CD4-positive, CD25-positive, alpha-beta regulatory T cell (primary cell): ENCODE measurements at regions not wholly inside any gene's neighbourhood (a gene's known extent, or its start where the extent isn't known, plus 50 kb on each side); places are given as distances from the start of the nearest gene placed in this dataset.

Experiments used
- ATAC-seq, 2 donors: fragments of 150-1000 bp; cut with Tn5 transposase; one replicate each; pipeline ENCODE4 v1.10.0; 2021; ENCODE audit warnings: low read depth in 2 of 2, moderate number of reproducible peaks in 2 of 2, moderate library complexity in 1 of 2
- DNase-seq, 3 donors: peaks; one replicate each; pipeline versions ENCODE4 v3.0.0 to v3.0.0-alpha.2; 2012 to 2022; ENCODE audit warnings: mixed read lengths in 1 of 3
- H3K27ac ChIP-seq: one replicate; pipeline ENCODE4 v1.7.0; 2013; ENCODE audit warnings: mild to moderate bottlenecking, low read length; ENCODE audit not compliant: insufficient read depth, poor library complexity, severe bottlenecking
- H3K27me3 ChIP-seq: one replicate; pipeline ENCODE4 v1.7.0; 2013; ENCODE audit warnings: low read length; ENCODE audit not compliant: control insufficient read depth, insufficient read depth
- H3K36me3 ChIP-seq: one replicate; pipeline ENCODE4 v1.7.0; 2013; ENCODE audit warnings: mild to moderate bottlenecking, low read length, moderate library complexity; ENCODE audit not compliant: control insufficient read depth, insufficient read depth
- H3K4me1 ChIP-seq: 2 replicates; pipeline ENCODE4 v1.7.0; 2013; ENCODE audit warnings: mild to moderate bottlenecking, low read length; ENCODE audit not compliant: insufficient read depth, control insufficient read depth, poor library complexity, severe bottlenecking
- H3K4me3 ChIP-seq: one replicate; pipeline ENCODE4 v1.7.0; 2013; ENCODE audit warnings: low read depth, mild to moderate bottlenecking, low read length, moderate library complexity
- H3K9me3 ChIP-seq, 2 experiments: 1 replicate in 1 of 2; 2 replicates in 1 of 2; pipeline ENCODE4 v1.7.0; 2013; ENCODE audit warnings: low read length in 2 of 2, mild to moderate bottlenecking in 1 of 2, moderate library complexity in 1 of 2; ENCODE audit not compliant: control insufficient read depth in 2 of 2
- H3K27ac Mint-ChIP-seq, 3 donors: one replicate each; pipeline ENCODE4 v1.8.0; 2020 to 2022; ENCODE audit warnings: mild to moderate bottlenecking in 3 of 3, mixed read lengths in 3 of 3, moderate library complexity in 2 of 3
- H3K27me3 Mint-ChIP-seq: one replicate; pipeline ENCODE4 v1.8.0; 2022; ENCODE audit warnings: mild to moderate bottlenecking, mixed read lengths
- H3K36me3 Mint-ChIP-seq: one replicate; pipeline ENCODE4 v1.8.0; 2020; ENCODE audit warnings: mixed read lengths
- H3K4me1 Mint-ChIP-seq, 4 donors: one replicate each; pipeline ENCODE4 v1.8.0; 2020 to 2022; ENCODE audit warnings: mixed read lengths in 4 of 4, mild to moderate bottlenecking in 1 of 4
- H3K4me3 Mint-ChIP-seq, 4 donors: one replicate each; pipeline ENCODE4 v1.8.0; 2020 to 2022; ENCODE audit warnings: mild to moderate bottlenecking in 4 of 4, mixed read lengths in 4 of 4, moderate library complexity in 3 of 4
- H3K9me3 Mint-ChIP-seq, 7 donors: one replicate each; pipeline ENCODE4 v1.8.0; 2020 to 2022; ENCODE audit warnings: mixed read lengths in 7 of 7, mild to moderate bottlenecking in 3 of 7, moderate library complexity in 2 of 7

DNA sequence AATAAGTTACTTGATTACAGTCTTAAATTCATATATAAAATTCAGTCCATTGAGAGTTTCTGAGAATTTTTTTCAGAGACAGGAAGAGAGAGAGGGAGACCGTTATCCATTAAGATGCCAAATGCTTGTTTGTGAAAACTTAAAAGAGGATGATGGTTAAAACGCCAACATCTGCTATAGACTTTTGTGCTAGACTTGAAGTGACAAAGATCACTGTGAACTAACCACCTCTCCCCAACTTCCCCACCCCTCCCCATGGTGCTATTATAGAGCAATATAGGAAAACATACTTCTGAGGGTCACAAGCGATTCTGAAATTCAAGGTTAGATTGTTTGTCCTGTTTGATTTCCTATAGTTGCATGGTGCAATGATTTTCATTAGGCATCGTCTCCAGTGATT, 440.8 kb downstream of the RMST start:
- Histone ChIP-seq H3K36me3 (no peaks in the 10 kb centered on the region), H3K4me3 (no peak overlapping the region), H3K4me1 (no peaks in the 10 kb centered on the region), H3K27me3 (no peaks in the 10 kb centered on the region), H3K27ac (no peak overlapping the region), H3K9me3 (no peaks in the 10 kb centered on the region)
- Mint-ChIP-seq H3K27me3 (no peaks in the 10 kb centered on the region), H3K4me3 (no peak overlapping the region), H3K9me3 (peaks cover 0 to 7% (median 2%) of the 10 kb centered on the region in 7 donors), H3K36me3 (no peaks in the 10 kb centered on the region), H3K4me1 (no peaks in the 10 kb centered on the region), H3K27ac (no peak overlapping the region)
- no peak for DNase-seq
- no peak for ATAC-seq

DNA sequence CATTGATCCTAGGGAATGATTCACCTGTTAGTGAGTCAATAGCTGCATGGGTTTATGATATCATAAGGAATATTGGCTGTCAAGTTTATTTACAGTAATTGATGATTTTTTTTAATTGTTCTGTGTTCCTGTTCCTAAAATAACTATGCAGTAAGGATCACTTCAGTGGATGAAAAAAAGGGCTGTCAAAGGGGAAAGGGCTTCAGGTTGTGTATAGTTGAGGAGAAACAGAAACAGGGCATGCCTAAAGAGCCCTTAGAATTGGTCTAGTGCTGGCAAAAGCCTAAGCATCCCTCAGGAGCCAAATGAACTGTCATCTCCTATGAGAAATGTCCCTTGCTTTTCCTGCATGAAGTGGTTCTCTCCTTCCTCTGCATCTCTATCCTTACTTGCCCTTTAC, 444.9 kb downstream of the RMST start:
- H3K4me1 Mint-ChIP-seq = no peaks in the 10 kb centered on the region
- no peak for DNase-seq
- H3K27ac Mint-ChIP-seq = no peak overlapping the region
- no peak overlapping the region for H3K27ac ChIP-seq
- H3K27me3 ChIP-seq = no peaks in the 10 kb centered on the region
- no peaks in the 10 kb centered on the region for H3K27me3 Mint-ChIP-seq
- no peak overlapping the region for H3K4me3 Mint-ChIP-seq
- H3K36me3 Mint-ChIP-seq = no peaks in the 10 kb centered on the region
- H3K4me1 ChIP-seq = no peaks in the 10 kb centered on the region
- H3K36me3 ChIP-seq = no peaks in the 10 kb centered on the region
- peaks cover 0 to 12% (median 0%) of the 10 kb centered on the region in 7 donors for H3K9me3 Mint-ChIP-seq
- no peaks in the 10 kb centered on the region for H3K9me3 ChIP-seq
- no peak overlapping the region for H3K4me3 ChIP-seq
- ATAC-seq = no peak

DNA sequence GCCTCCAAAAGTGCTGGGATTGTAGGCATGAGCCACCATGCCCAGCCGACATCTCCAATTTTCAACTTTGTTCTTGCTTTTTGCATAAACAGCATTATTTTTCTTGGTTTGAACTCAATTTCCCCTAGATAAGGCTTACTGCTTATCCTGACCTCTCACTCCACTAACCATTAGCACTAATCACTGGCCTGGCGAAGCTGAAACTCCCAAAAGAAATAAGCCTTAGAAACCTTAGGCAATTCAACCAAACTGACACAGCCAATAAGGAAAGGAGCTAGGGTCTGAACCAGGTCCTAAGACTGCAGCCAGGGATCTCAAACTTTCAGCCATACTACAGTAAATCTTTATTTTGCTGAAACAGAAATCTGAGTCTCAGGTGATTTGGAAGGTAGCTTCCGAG, 448.0 kb downstream of the RMST start:
- Mint-ChIP-seq H3K9me3 (peaks cover 0 to 12% (median 0%) of the 10 kb centered on the region in 7 donors), H3K36me3 (no peaks in the 10 kb centered on the region), H3K4me3 (no peak overlapping the region), H3K4me1 (no peaks in the 10 kb centered on the region), H3K27me3 (no peaks in the 10 kb centered on the region), H3K27ac (no peak overlapping the region)
- Histone ChIP-seq H3K36me3 (no peaks in the 10 kb centered on the region), H3K27ac (no peak overlapping the region), H3K4me3 (no peak overlapping the region), H3K9me3 (no peaks in the 10 kb centered on the region), H3K27me3 (no peaks in the 10 kb centered on the region), H3K4me1 (no peaks in the 10 kb centered on the region)
- DNase-seq (no peak), ATAC-seq (no peak)

DNA sequence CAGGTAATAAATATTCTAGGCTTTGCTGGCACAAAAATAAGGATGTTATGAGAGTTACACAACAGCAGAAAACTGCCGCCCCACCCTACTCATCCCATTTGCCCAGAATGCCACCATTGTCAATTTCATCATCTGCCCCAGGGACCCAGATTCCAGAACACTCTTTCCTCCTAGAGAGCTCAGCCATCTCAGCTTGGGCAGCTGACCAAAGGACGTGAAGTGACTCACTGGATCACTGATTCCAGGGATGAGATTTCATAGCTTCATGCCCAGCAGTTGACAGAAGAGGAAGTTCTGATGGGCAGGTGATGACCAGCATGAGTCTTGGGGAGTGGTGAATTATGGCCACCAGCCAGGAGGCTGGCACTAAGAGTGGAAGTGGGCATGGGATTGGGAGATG, 450.3 kb downstream of the RMST start:
- no peaks in the 10 kb centered on the region for H3K36me3 ChIP-seq
- no peaks in the 10 kb centered on the region for H3K36me3 Mint-ChIP-seq
- H3K9me3 ChIP-seq = no peaks in the 10 kb centered on the region
- no peak overlapping the region for H3K4me3 ChIP-seq
- no peaks in the 10 kb centered on the region for H3K4me1 Mint-ChIP-seq
- no peak for DNase-seq
- H3K4me1 ChIP-seq = no peaks in the 10 kb centered on the region
- peaks cover 0 to 9% (median 0%) of the 10 kb centered on the region in 7 donors for H3K9me3 Mint-ChIP-seq
- no peaks in the 10 kb centered on the region for H3K27me3 ChIP-seq
- no peak for ATAC-seq
- H3K27me3 Mint-ChIP-seq = no peaks in the 10 kb centered on the region
- H3K27ac ChIP-seq = no peak overlapping the region
- no peak overlapping the region for H3K27ac Mint-ChIP-seq
- H3K4me3 Mint-ChIP-seq = no peak overlapping the region

DNA sequence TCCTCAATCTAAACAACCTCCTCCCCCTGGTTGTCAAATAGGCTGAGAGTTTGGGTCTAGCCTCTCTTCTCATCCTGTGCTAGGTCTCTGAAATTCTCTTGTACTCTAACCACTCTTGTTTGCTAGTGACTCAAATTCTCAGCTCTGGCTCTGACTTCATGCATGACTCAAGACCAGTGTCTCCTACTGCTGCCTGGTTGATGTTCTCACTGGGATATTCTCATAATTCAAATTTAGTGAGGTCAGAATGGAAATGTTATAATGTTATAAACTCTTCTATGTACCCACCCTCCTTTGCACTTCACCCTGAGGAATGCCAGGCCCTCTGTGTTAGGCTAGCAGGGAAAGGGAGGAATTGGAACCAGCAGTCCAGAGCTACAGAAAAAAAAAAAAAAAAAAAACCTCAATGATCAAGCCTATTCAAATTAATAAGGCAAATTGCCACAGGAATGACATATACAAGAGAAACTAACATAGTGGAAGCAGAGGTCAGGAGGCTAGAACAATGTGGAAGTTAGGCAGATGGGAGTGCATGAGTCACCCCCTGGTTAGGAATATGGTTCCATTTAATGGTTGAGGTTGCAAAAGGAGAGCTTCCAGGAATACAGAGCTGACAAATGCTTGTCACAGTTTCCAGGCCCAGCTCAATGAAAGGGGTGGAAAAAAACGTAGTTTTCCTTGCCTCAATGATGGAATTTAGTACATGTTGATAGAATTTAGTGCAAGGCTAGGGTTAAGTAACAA, 459.5 kb downstream of the RMST start:
- Mint-ChIP-seq H3K27me3 (no peaks in the 10 kb centered on the region), H3K27ac (peak overlapping the region in 1 of 3 donors; percentile 92), H3K36me3 (no peaks in the 10 kb centered on the region), H3K4me3 (no peak overlapping the region), H3K4me1 (no peaks in the 10 kb centered on the region), H3K9me3 (peaks cover 0 to 8% (median 4%) of the 10 kb centered on the region in 7 donors)
- Histone ChIP-seq H3K4me1 (no peaks in the 10 kb centered on the region), H3K36me3 (no peaks in the 10 kb centered on the region), H3K27me3 (no peaks in the 10 kb centered on the region), H3K4me3 (no peak overlapping the region), H3K27ac (no peak overlapping the region), H3K9me3 (no peaks in the 10 kb centered on the region)
- ATAC-seq = no peak
- DNase-seq = no peak

DNA sequence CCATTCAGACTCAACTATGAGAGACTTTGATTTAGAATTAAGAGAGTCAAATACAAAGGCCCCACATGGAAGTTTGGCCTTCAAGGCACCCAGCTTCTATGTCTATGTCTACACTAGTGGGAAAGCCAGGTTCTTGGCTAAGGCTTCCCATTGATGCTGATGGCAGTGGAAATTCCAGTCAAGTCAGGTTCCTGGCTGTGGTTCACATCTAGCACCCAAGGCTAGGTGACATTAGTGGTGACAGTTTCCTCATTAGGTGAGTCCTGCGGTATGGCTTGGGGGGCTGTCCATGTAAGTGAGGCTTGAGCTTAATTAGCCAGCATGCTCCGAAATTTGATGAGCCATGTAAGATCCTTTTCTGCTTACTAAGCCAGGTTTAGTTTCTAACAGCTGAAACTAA, 460.9 kb downstream of the RMST start:
- H3K27ac Mint-ChIP-seq = no peak overlapping the region
- no peak for DNase-seq

DNA sequence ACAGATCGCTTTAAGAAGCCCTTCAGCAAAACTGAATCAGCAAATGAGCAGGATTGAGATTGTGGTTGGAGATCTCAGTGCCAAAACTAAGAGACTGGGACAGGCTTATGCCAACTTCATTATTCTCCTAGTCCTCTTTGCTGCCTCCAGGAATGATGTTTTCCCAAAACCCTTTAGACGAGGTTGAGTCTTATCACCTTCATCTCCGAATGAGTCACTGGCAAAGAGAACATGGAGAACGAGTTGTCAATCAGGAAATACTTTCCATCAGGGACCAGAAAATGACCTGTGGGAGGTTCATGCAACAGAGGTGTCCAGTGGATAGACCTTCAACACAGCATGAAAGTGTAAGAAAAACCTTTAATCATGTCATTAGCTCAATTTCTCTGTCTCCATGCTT, 461.5 kb downstream of the RMST start:
- no peaks in the 10 kb centered on the region for H3K9me3 ChIP-seq
- H3K9me3 Mint-ChIP-seq = peaks cover 0 to 14% (median 4%) of the 10 kb centered on the region in 7 donors
- no peaks in the 10 kb centered on the region for H3K4me1 Mint-ChIP-seq
- no peak overlapping the region for H3K4me3 Mint-ChIP-seq
- H3K27me3 ChIP-seq = no peaks in the 10 kb centered on the region
- no peak overlapping the region for H3K4me3 ChIP-seq
- H3K36me3 ChIP-seq = no peaks in the 10 kb centered on the region
- H3K4me1 ChIP-seq = no peaks in the 10 kb centered on the region
- H3K27ac ChIP-seq = no peak overlapping the region
- no peak overlapping the region for H3K27ac Mint-ChIP-seq
- ATAC-seq (no peak), DNase-seq (no peak)
- no peaks in the 10 kb centered on the region for H3K27me3 Mint-ChIP-seq
- no peaks in the 10 kb centered on the region for H3K36me3 Mint-ChIP-seq

More for the DNA sequence above, 460.9 kb downstream of the RMST start:
- Histone ChIP-seq H3K4me3 (no peak overlapping the region), H3K27me3 (no peaks in the 10 kb centered on the region), H3K4me1 (no peaks in the 10 kb centered on the region), H3K27ac (no peak overlapping the region), H3K9me3 (no peaks in the 10 kb centered on the region), H3K36me3 (no peaks in the 10 kb centered on the region)
- no peak overlapping the region for H3K4me3 Mint-ChIP-seq
- H3K9me3 Mint-ChIP-seq = peaks cover 0 to 9% (median 4%) of the 10 kb centered on the region in 7 donors
- H3K36me3 Mint-ChIP-seq = no peaks in the 10 kb centered on the region
- no peaks in the 10 kb centered on the region for H3K4me1 Mint-ChIP-seq
- no peaks in the 10 kb centered on the region for H3K27me3 Mint-ChIP-seq
- ATAC-seq = no peak

DNA sequence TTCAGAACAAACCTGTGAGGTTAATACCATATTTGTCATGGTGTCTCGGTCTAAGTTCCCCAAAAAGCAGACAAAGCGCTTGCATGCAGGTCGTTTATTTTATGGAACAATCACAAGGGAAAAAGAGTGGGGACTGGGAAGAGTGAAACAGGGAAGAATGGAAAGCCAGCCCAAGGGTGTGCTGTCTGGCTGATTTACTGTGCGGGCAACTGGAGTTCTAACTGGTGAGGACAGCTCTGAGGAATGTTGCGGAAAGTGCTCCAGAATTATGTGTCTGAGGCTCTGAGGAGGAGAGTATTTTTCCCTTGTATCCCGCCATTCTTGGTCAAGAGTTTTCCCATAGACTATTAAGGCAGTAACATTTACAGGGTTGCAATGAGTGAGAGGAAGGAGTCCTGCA, 465.4 kb downstream of the RMST start:
- H3K4me1 Mint-ChIP-seq = no peaks in the 10 kb centered on the region
- no peaks in the 10 kb centered on the region for H3K36me3 Mint-ChIP-seq
- no peak for DNase-seq
- H3K27ac Mint-ChIP-seq = no peak overlapping the region
- H3K9me3 Mint-ChIP-seq = peaks cover 0 to 9% (median 2%) of the 10 kb centered on the region in 7 donors
- H3K36me3 ChIP-seq = no peaks in the 10 kb centered on the region
- no peak overlapping the region for H3K4me3 Mint-ChIP-seq
- H3K4me1 ChIP-seq = no peaks in the 10 kb centered on the region
- no peaks in the 10 kb centered on the region for H3K9me3 ChIP-seq
- H3K27me3 Mint-ChIP-seq = no peaks in the 10 kb centered on the region
- no peak overlapping the region for H3K4me3 ChIP-seq
- H3K27ac ChIP-seq = no peak overlapping the region
- no peaks in the 10 kb centered on the region for H3K27me3 ChIP-seq
- ATAC-seq = no peak
